Thyroid gland (tissue), 4 donors: ENCODE measurements at regions not wholly inside any gene's neighbourhood (a gene's known extent, or its start where the extent isn't known, plus 50 kb on each side); places are given as distances from the start of the nearest gene placed in this dataset.

ENCODE experiments used
- DNase-seq, 2 donors: peaks; one replicate each; pipeline ENCODE4 v3.0.0-alpha.2; 2019
- H3K27ac ChIP-seq, 3 donors: fragments of 200-600 bp; sonication (generic); 1 replicate in 2 of 3; 2 replicates in 1 of 3; pipeline ENCODE4 v1.5.1; 2016 to 2019; ENCODE audit warnings: mild to moderate bottlenecking in 1 of 3, moderate library complexity in 1 of 3
- H3K27me3 ChIP-seq: fragments of 200-600 bp; sonication (generic); one replicate; pipeline ENCODE4 v1.5.1; 2019
- H3K36me3 ChIP-seq, 2 donors: fragments of 200-600 bp; sonication (generic); one replicate each; pipeline ENCODE4 v1.5.1; 2016 to 2019
- H3K4me1 ChIP-seq, 2 donors: fragments of 200-600 bp; sonication (generic); one replicate each; pipeline ENCODE4 v1.5.1; 2017 to 2019
- H3K4me3 ChIP-seq, 3 donors: fragments of 200-600 bp; sonication (generic); replicated peaks in 1 of 3; 1 replicate in 2 of 3; 2 replicates in 1 of 3; pipeline ENCODE4 v1.5.1; 2016; ENCODE audit warnings: mild to moderate bottlenecking in 1 of 3
- H3K9me3 ChIP-seq: fragments of 200-600 bp; sonication (generic); one replicate; pipeline ENCODE4 v1.5.1; 2017
- CTCF ChIP-seq, 6 experiments: fragments of 200-600 bp in 3 of 6; fragments of 450-650 bp in 3 of 6; sonication (generic) in 3 of 6; IDR thresholded peaks; one replicate each; pipeline ENCODE4 v1.5.1; 2016 to 2019; ENCODE audit warnings: antibody characterized with exemption in 6 of 6, mild to moderate bottlenecking in 2 of 6, inconsistent platforms in 1 of 6, moderate library complexity in 1 of 6
- POLR2A ChIP-seq, 2 donors: fragments of 450-650 bp; IDR thresholded peaks; one replicate each; pipeline ENCODE4 v1.6.1; 2017; ENCODE audit warnings: antibody characterized with exemption in 2 of 2, mild to moderate bottlenecking in 2 of 2, moderate library complexity in 1 of 2
- WGBS, 2 donors: methylation state at CpG; one replicate each; pipeline ENCODE4 v1.1.5; 2017; 5-methylcytosine and 5-hydroxymethylcytosine counted together
- intact Hi-C: fragments of 100-400 bp; cut with DNase I; formaldehyde crosslinking; loops from one replicate; pipeline ENCODE4 v1.15.1; 2023

DNA sequence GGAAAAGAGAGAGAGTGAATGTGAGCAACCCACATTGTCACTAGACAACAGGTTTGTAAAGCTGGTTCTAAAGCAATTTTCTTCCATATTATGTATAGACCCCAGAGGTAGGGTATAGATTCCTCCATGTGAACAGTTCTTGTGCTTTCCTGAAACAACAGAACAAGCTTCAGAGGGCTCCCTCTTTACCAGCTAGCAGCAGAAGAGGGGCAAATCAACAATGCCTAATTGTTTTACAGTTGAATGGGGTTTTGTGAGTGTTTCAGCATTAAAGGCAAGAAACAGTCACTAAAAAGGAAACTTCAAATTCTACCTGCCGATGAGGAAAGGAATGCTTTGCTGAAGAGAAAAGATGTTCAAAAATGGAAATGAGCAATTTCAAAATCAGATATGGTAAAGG is 341.2 kb upstream of the KITLG start:
- DNase-seq: no peak
- intact Hi-C loops: no loop called here
- H3K4me3 ChIP-seq: no peak overlapping the region
- no peaks in the 10 kb centered on the region for H3K4me1 ChIP-seq
- no peak overlapping the region for H3K27ac ChIP-seq
- TF ChIP-seq POLR2A (IDR thresholded peaks at IDR 0.05) (no peak), CTCF (IDR thresholded peaks at IDR 0.05) (no peak)
- H3K9me3 ChIP-seq: no peaks in the 10 kb centered on the region
- H3K27me3 ChIP-seq: no peaks in the 10 kb centered on the region
- no peaks in the 10 kb centered on the region for H3K36me3 ChIP-seq
- WGBS, 2 donors: 15 to 31% methylated on average over 1 of the region's 1 CpG

GRCh38 chr12:88918161-88918560 is 337.9 kb upstream of the KITLG start:
- WGBS, 2 donors: 64 to 83% methylated on average over 1 of the region's 1 CpG

GRCh38 chr12:88914967-88915366 is 334.7 kb upstream of the KITLG start:
- H3K4me3 ChIP-seq: no peak overlapping the region
- no peak for TF ChIP-seq POLR2A (IDR thresholded peaks at IDR 0.05)
- TF ChIP-seq CTCF (IDR thresholded peaks at IDR 0.05): no peak
- intact Hi-C loops: no loop called here
- H3K27me3 ChIP-seq: no peaks in the 10 kb centered on the region
- H3K36me3 ChIP-seq: no peaks in the 10 kb centered on the region
- WGBS, 2 donors: 78% methylated on average over 1 of the region's 2 CpGs; no CpG with 5 or more reads in 1 of the 2 donors
- DNase-seq: no peak
- no peaks in the 10 kb centered on the region for H3K4me1 ChIP-seq
- no peak overlapping the region for H3K27ac ChIP-seq
- no peaks in the 10 kb centered on the region for H3K9me3 ChIP-seq

More at GRCh38 chr12:88918161-88918560, 337.9 kb upstream of the KITLG start:
- no peaks in the 10 kb centered on the region for H3K4me1 ChIP-seq
- no peak overlapping the region for H3K27ac ChIP-seq
- H3K36me3 ChIP-seq: no peaks in the 10 kb centered on the region
- H3K27me3 ChIP-seq: no peaks in the 10 kb centered on the region
- DNase-seq: no peak
- no peaks in the 10 kb centered on the region for H3K9me3 ChIP-seq
- TF ChIP-seq CTCF (IDR thresholded peaks at IDR 0.05): no peak
- no peak for TF ChIP-seq POLR2A (IDR thresholded peaks at IDR 0.05)
- no peak overlapping the region for H3K4me3 ChIP-seq
- intact Hi-C loops: no loop called here

DNA sequence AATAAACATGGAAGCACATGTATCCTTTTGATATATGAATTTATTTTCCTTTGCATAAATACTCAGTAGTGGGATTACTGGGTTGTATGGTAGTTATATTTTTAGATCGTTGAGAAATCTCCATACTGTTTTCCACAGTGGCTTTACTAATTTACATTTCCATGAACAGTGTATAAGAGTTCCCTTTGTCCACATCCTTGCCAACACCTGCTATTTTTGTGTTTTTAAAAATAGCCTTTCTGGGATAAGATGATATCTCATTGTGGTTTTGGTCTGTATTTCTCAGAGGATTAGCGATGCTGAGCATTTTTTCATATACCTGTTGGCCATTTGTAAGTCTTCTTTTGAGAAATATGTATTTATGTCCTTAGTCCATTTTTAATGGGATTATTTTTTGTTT is 329.2 kb upstream of the KITLG start:
- H3K4me3 ChIP-seq: no peak overlapping the region
- TF ChIP-seq CTCF (IDR thresholded peaks at IDR 0.05): no peak
- TF ChIP-seq POLR2A (IDR thresholded peaks at IDR 0.05): no peak
- no peaks in the 10 kb centered on the region for H3K36me3 ChIP-seq
- intact Hi-C loops: no loop called here
- no peaks in the 10 kb centered on the region for H3K9me3 ChIP-seq
- H3K4me1 ChIP-seq: no peaks in the 10 kb centered on the region
- no peak for DNase-seq
- WGBS, 2 donors: 72 to 77% methylated on average over 2 of the region's 2 CpGs
- no peaks in the 10 kb centered on the region for H3K27me3 ChIP-seq
- no peak overlapping the region for H3K27ac ChIP-seq

DNA sequence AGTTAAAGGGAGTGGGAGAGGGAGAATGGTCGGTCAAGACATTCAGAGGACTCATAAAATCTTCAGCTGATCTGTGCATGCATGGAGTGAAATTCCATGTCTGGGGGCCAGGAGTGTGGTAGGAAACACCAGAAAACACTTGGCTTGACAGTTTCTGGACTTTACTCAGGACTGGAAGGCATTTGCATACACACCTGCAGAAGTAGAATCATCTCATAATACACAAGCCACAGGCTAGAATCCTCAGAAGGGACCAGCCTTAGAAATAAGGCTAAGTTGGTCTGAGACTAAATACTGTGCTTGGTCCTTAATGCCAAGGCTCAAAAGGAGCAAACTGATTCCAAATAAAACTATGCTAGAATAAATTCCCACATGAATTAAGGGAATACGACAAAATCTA is 328.1 kb upstream of the KITLG start:
- no peak for DNase-seq
- no peak overlapping the region for H3K4me3 ChIP-seq
- H3K27me3 ChIP-seq: no peaks in the 10 kb centered on the region
- H3K4me1 ChIP-seq: no peaks in the 10 kb centered on the region
- WGBS, 2 donors: 80 to 89% methylated on average over 2 of the region's 2 CpGs
- intact Hi-C loops: no loop called here
- no peaks in the 10 kb centered on the region for H3K36me3 ChIP-seq
- no peak overlapping the region for H3K27ac ChIP-seq
- TF ChIP-seq CTCF (IDR thresholded peaks at IDR 0.05) (no peak), POLR2A (IDR thresholded peaks at IDR 0.05) (no peak)
- no peaks in the 10 kb centered on the region for H3K9me3 ChIP-seq
